Upper lobe of left lung (tissue), 4 donors: ENCODE measurements at regions not wholly inside any gene's neighbourhood (a gene's known extent, or its start where the extent isn't known, plus 50 kb on each side); places are given as distances from the start of the nearest gene placed in this dataset.

ENCODE experiments used
- CTCF ChIP-seq, 6 experiments: fragments of 450-650 bp in 4 of 6; fragments of 200-600 bp in 2 of 6; sonication (generic) in 2 of 6; IDR thresholded peaks; one replicate each; pipeline ENCODE4 v1.5.1; 2016 to 2019; ENCODE audit warnings: antibody characterized with exemption in 6 of 6
- POLR2AphosphoS5 ChIP-seq, 2 donors: sonication (generic); formaldehyde crosslinking; IDR thresholded peaks; one replicate each; pipeline ENCODE4 v1.5.1; 2017; ENCODE audit warnings: antibody characterized with exemption in 2 of 2

DNA sequence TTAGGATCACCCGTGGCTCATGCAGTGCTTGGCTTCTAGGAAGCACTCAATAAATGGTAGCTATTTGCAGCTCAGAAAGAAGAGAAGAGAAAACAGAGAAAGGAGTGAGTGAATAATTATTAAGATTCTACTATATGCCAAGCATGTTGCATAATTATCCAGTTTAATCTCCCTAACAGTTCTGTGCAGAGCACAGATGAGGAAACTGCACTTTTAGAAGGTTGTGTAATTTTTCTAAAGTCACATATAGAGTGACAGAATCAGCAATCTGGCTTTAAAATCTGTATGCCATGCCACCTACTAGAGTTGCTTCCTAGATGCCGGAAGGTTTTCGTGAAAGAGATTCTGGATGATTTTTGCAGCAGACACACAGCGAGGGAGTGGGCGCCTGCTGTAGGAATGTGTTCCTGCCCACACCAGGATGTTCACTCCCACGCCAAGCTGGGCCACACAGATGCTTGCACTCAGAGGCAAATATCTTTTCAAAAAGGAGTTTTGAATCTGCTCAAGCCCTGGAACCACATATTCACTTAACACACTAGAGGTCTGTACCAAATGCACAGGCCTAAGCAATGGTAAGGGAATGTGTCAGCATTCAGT is 50.2 kb upstream of the SMCO2 start:
- TF ChIP-seq CTCF (IDR thresholded peaks at IDR 0.05) (no peak), POLR2AphosphoS5 (IDR thresholded peaks at IDR 0.05) (no peak)
